ENCODE measurements at regions not wholly inside any gene's neighbourhood (a gene's known extent, or its start where the extent isn't known, plus 50 kb on each side); places are given as distances from the start of the nearest gene placed in this dataset.

GRCh38 chr4:20426028-20426427 lies 174.3 kb downstream of the SLIT2 start:
- no peak for TF ChIP-seq POLR2A (IDR thresholded peaks at IDR 0.05; ENCODE audit: low read depth, low read length)
- no peak for TF ChIP-seq JUN (IDR thresholded peaks at IDR 0.05; ENCODE audit: borderline replicate concordance, insufficient read depth, insufficient read length, low read depth)
- no peak for TF ChIP-seq POLR2AphosphoS5 (IDR thresholded peaks at IDR 0.05; ENCODE audit: insufficient read depth, low read depth, low read length)
- TF ChIP-seq EZH2 (IDR thresholded peaks at IDR 0.05; ENCODE audit: borderline replicate concordance, low read depth, low read length, severe bottlenecking): no peak
- no peak for TF ChIP-seq CTCF (IDR thresholded peaks at IDR 0.05; ENCODE audit: extremely low read depth in 1 of 2, insufficient read depth in 1 of 2, low read depth in 1 of 2, low read length in 2 of 2)
- no peak for TF ChIP-seq GATA2 (IDR thresholded peaks at IDR 0.05; ENCODE audit: insufficient read depth, insufficient read length, low read depth, low read length)
- no peak for TF ChIP-seq FOS (IDR thresholded peaks at IDR 0.05; ENCODE audit: borderline replicate concordance, insufficient read depth, low read length)

Measured in endothelial cell of umbilical vein (primary cell).